NCI-H2029 (cell line): ENCODE measurements at regions not wholly inside any gene's neighbourhood (a gene's known extent, or its start where the extent isn't known, plus 50 kb on each side); places are given as distances from the start of the nearest gene placed in this dataset.

Source experiments
- DNase-seq: peaks from one replicate; lab custom pipeline; 2025; lab: John Stamatoyannopoulos, UW

- DNase-seq, result no peak
Measured at GRCh38 chr2:7209757-7210555, 292.7 kb downstream of the RNF144A start.

- no peak for DNase-seq
Measured at GRCh38 chr2:7210712-7211111, 293.5 kb downstream of the RNF144A start.

- no peak for DNase-seq
Measured at GRCh38 chr2:7225848-7226247, 308.6 kb downstream of the RNF144A start.

- DNase-seq, result no peak
Measured at GRCh38 chr2:7226501-7226900, 309.3 kb downstream of the RNF144A start.

- DNase-seq, result no peak
Measured at GRCh38 chr2:7233126-7233525, 315.9 kb downstream of the RNF144A start.

GRCh38 chr2:7237466-7237865 lies 320.3 kb downstream of the RNF144A start:
- no peak for DNase-seq

- DNase-seq, result no peak
Measured at GRCh38 chr2:7239078-7239477, 321.9 kb downstream of the RNF144A start.

GRCh38 chr2:7241041-7241745 lies 324.0 kb downstream of the RNF144A start:
- no peak for DNase-seq

- DNase-seq, result no peak
Measured at GRCh38 chr2:7242189-7242867, 325.1 kb downstream of the RNF144A start.

GRCh38 chr2:7243276-7243675 lies 326.1 kb downstream of the RNF144A start:
- DNase-seq, result no peak

GRCh38 chr2:7256377-7256776 lies 339.2 kb downstream of the RNF144A start:
- no peak for DNase-seq

- DNase-seq, result no peak
Measured at GRCh38 chr2:7262727-7263126, 345.5 kb downstream of the RNF144A start.

- DNase-seq, result no peak
Measured at GRCh38 chr2:7264791-7265190, 347.6 kb downstream of the RNF144A start.

- no peak for DNase-seq
Measured at GRCh38 chr2:7265286-7265685, 348.1 kb downstream of the RNF144A start.

GRCh38 chr2:7269106-7269643 lies 352.0 kb downstream of the RNF144A start:
- DNase-seq, result no peak

- DNase-seq, result peak; percentile 56
Measured at GRCh38 chr2:7270011-7270431, 352.8 kb downstream of the RNF144A start.

- no peak for DNase-seq
Measured at GRCh38 chr2:7272210-7272609, 355.0 kb downstream of the RNF144A start.

GRCh38 chr2:7278984-7279383 lies 361.8 kb downstream of the RNF144A start:
- DNase-seq, result no peak

- no peak for DNase-seq
Measured at GRCh38 chr2:7279421-7279949, 362.3 kb downstream of the RNF144A start.

- DNase-seq, result no peak
Measured at GRCh38 chr2:7280790-7281189, 363.6 kb downstream of the RNF144A start.

GRCh38 chr2:7281231-7282201 lies 364.3 kb downstream of the RNF144A start:
- DNase-seq, result no peak
